ENCODE measurements at regions not wholly inside any gene's neighbourhood (a gene's known extent, or its start where the extent isn't known, plus 50 kb on each side); places are given as distances from the start of the nearest gene placed in this dataset.

- Histone ChIP-seq H4K8ac (ENCODE audit: low read depth in 2 of 2, low read length in 2 of 2) (no peak overlapping the region), H2AFZ (replicated peaks; ENCODE audit: low read length, poor library complexity) (no peak overlapping the region), H2AK9ac (replicated peaks; ENCODE audit: low read depth, low read length, poor library complexity) (no peak overlapping the region), H3K4ac (ENCODE audit: low read depth, low read length) (no peak overlapping the region), H3K56ac (ENCODE audit: extremely low read depth, insufficient read depth, low read length) (no peak overlapping the region), H4K20me1 (ENCODE audit: insufficient read depth, low read length) (no peaks in the 10 kb centered on the region), H3K9ac (ENCODE audit: low read depth, low read length) (no peak overlapping the region), H4K5ac (ENCODE audit: low read depth, low read length) (no peak overlapping the region), H2BK5ac (ENCODE audit: low read depth, low read length, poor library complexity, severe bottlenecking) (no peak overlapping the region), H3K23ac (ENCODE audit: low read depth, low read length) (no peak overlapping the region), H3K4me3 (ENCODE audit: insufficient read depth, low read depth, low read length) (no peak overlapping the region), H2BK120ac (ENCODE audit: low read depth, low read length) (no peak overlapping the region), H3K27me3 (ENCODE audit: control insufficient read depth, insufficient read depth, low read length) (no peaks in the 10 kb centered on the region), H2BK15ac (ENCODE audit: low read depth, low read length) (no peak overlapping the region), H4K91ac (ENCODE audit: insufficient read depth, low read depth, low read length) (no peak overlapping the region), H3K9me3 (ENCODE audit: control insufficient read depth, insufficient read depth, low read length) (peaks cover 2% of the 10 kb centered on the region), H3K4me1 (ENCODE audit: control insufficient read depth, insufficient read depth, low read length) (no peaks in the 10 kb centered on the region), H3K14ac (replicated peaks; ENCODE audit: low read depth, low read length) (no peak overlapping the region), H2BK20ac (ENCODE audit: low read depth, low read length) (no peak overlapping the region), H3K27ac (ENCODE audit: insufficient read depth, low read length) (no peak overlapping the region), H2AK5ac (ENCODE audit: low read depth, low read length) (no peak overlapping the region), H3K9me1 (ENCODE audit: insufficient read depth, low read length) (no peaks in the 10 kb centered on the region), H3K36me3 (ENCODE audit: control insufficient read depth, insufficient read depth, low read length) (no peaks in the 10 kb centered on the region), H3K4me2 (ENCODE audit: low read depth, low read length) (no peak overlapping the region), H3K79me1 (ENCODE audit: low read depth in 1 of 2, low read length in 2 of 2) (no peaks in the 10 kb centered on the region), H3K18ac (ENCODE audit: low read depth, low read length) (no peak overlapping the region)
- in situ Hi-C loops (cut with MboI; ENCODE audit: low sequenced_read_pairs) (no loop called here), dilution Hi-C loops (cut with HindIII; ENCODE audit: low sequenced_read_pairs, unreplicated experiment) (no loop called here), intact Hi-C loops (cut with micrococcal nuclease) (no loop called here)
- ATAC-seq (ENCODE audit: low read depth) (no peak), DNase-seq (no peak)
- TF ChIP-seq ELK1 (IDR thresholded peaks at IDR 0.05; ENCODE audit: borderline replicate concordance, low read depth, low read length): no peak
- TF ChIP-seq MAZ (IDR thresholded peaks at IDR 0.05; ENCODE audit: borderline replicate concordance, low read depth, low read length): no peak
- TF ChIP-seq SMC3 (IDR thresholded peaks at IDR 0.05; ENCODE audit: low read depth, low read length): no peak
- TF ChIP-seq POLR2A (IDR thresholded peaks at IDR 0.05; ENCODE audit: low read depth, low read length): no peak
- TF ChIP-seq CEBPB (IDR thresholded peaks at IDR 0.05; ENCODE audit: low read depth, low read length): no peak
- TF ChIP-seq FOS (IDR thresholded peaks at IDR 0.05; ENCODE audit: low read depth, low read length): no peak
- TF ChIP-seq MAFK (IDR thresholded peaks at IDR 0.05; ENCODE audit: low read depth, low read length): no peak
- TF ChIP-seq CTCF (conservative IDR thresholded peaks at IDR 0.05; ENCODE audit: low read depth, low read length): no peak
- CTCF ChIA-PET: no interaction called here
- POLR2A ChIA-PET (ENCODE audit: unreplicated experiment): no interaction called here
- BruUV-seq (replicated peaks): no TSS peak
Observed at GRCh38 chr6:25205629-25206028, 73.5 kb upstream of the CARMIL1 start.

Measured in IMR-90 (cell line).